Erythroblast (primary cell): ENCODE measurements at regions not wholly inside any gene's neighbourhood (a gene's known extent, or its start where the extent isn't known, plus 50 kb on each side); places are given as distances from the start of the nearest gene placed in this dataset.

Experiments
- GATA1 ChIP-seq: IDR thresholded peaks from 2 replicates; pipeline ENCODE4 v1.6.1; 2011; ENCODE audit warnings: low read depth, mild to moderate bottlenecking, control low read depth, low read length, moderate library complexity
- POLR2A ChIP-seq: IDR thresholded peaks from 2 replicates; pipeline ENCODE4 v1.6.1; 2011; ENCODE audit warnings: mild to moderate bottlenecking, low read length

GRCh38 chrX:39749728-39750127 lies 348.0 kb downstream of the BCOR start:
- TF ChIP-seq POLR2A (no peak), GATA1 (no peak)
